OCI-LY1 (cell line): ENCODE measurements at regions not wholly inside any gene's neighbourhood (a gene's known extent, or its start where the extent isn't known, plus 50 kb on each side); places are given as distances from the start of the nearest gene placed in this dataset.
"Not testable (repeated sequence)": the region's sequence is repeated elsewhere in the genome, so short reads cannot be mapped to it uniquely, and the experiment has no call there.

ENCODE experiments used
- H2AFZ ChIP-seq: fragments of 200-600 bp; sonication (generic), shearing (Covaris generic); 2 replicates; pipeline ENCODE4 v1.6.0; 2014; ENCODE audit warnings: antibody characterized with exemption, mild to moderate bottlenecking, low read length
- H3F3A ChIP-seq: fragments of 200-600 bp; sonication (generic), shearing (Covaris generic); 2 replicates; pipeline ENCODE4 v1.6.0; 2014; ENCODE audit warnings: mild to moderate bottlenecking, antibody characterized with exemption, low read length, moderate library complexity; ENCODE audit not compliant: insufficient read depth
- H3K27ac ChIP-seq: fragments of 200-600 bp; sonication (generic); 2 replicates; pipeline ENCODE4 v1.5.1; 2014; ENCODE audit warnings: low read length, mixed run types, mild to moderate bottlenecking, low read depth; ENCODE audit not compliant: poor library complexity, severe bottlenecking
- H3K27me3 ChIP-seq: fragments of 200-600 bp; sonication (generic); 2 replicates; pipeline ENCODE4 v1.6.0; 2014; ENCODE audit warnings: antibody characterized with exemption, mild to moderate bottlenecking, low read length, moderate library complexity; ENCODE audit not compliant: insufficient read depth
- H3K36me3 ChIP-seq: fragments of 200-600 bp; sonication (generic); 2 replicates; pipeline ENCODE4 v1.6.1; 2014; ENCODE audit warnings: mild to moderate bottlenecking, antibody characterized with exemption, low read length, moderate library complexity, mixed read lengths; ENCODE audit not compliant: insufficient read depth
- H3K4me1 ChIP-seq: fragments of 200-600 bp; sonication (generic); 2 replicates; pipeline ENCODE4 v1.5.1; 2014; ENCODE audit warnings: mild to moderate bottlenecking, low read length, moderate library complexity; ENCODE audit not compliant: insufficient read depth, severe bottlenecking
- H3K4me2 ChIP-seq: fragments of 200-600 bp; sonication (generic), shearing (Covaris generic); 2 replicates; pipeline ENCODE4 v1.6.1; 2014; ENCODE audit warnings: low read length
- H3K4me3 ChIP-seq: fragments of 200-600 bp; sonication (generic); 2 replicates; pipeline ENCODE4 v1.5.1; 2014; ENCODE audit warnings: low read length, low read depth, mild to moderate bottlenecking, mixed read lengths; ENCODE audit not compliant: poor library complexity, severe bottlenecking
- H3K79me2 ChIP-seq: fragments of 200-600 bp; shearing (Covaris generic); 2 replicates; pipeline ENCODE4 v1.6.1; 2016; ENCODE audit warnings: mixed run types, low read length, mixed read lengths; ENCODE audit not compliant: insufficient read depth
- H3K9ac ChIP-seq: fragments of 200-600 bp; sonication (generic), shearing (Covaris generic); 2 replicates; pipeline ENCODE4 v1.6.1; 2014; ENCODE audit warnings: mild to moderate bottlenecking, low read length, mixed read lengths
- H3K9me2 ChIP-seq: fragments of 200-600 bp; sonication (generic), shearing (Covaris generic); 2 replicates; pipeline ENCODE4 v1.6.1; 2014; ENCODE audit warnings: low read depth, mild to moderate bottlenecking, low read length, mixed read lengths
- H3K9me3 ChIP-seq: fragments of 200-600 bp; shearing (Covaris generic); 2 replicates; pipeline ENCODE4 v1.6.1; 2014; ENCODE audit warnings: low read length, mixed read lengths
- H4K20me1 ChIP-seq: fragments of 200-600 bp; sonication (generic), shearing (Covaris generic); 2 replicates; pipeline ENCODE4 v1.6.0; 2016; ENCODE audit warnings: mild to moderate bottlenecking, low read length; ENCODE audit not compliant: insufficient read depth
- CTCF ChIP-seq: fragments of 200-600 bp; sonication (generic), shearing (Covaris generic); IDR thresholded peaks from 2 replicates; pipeline ENCODE4 v1.5.1; 2017; ENCODE audit warnings: mild to moderate bottlenecking, antibody characterized with exemption, low read length, moderate library complexity, mixed read lengths
- EZH2 ChIP-seq: fragments of 200-600 bp; sonication (generic), shearing (Covaris generic); IDR thresholded peaks from 2 replicates; pipeline ENCODE4 v1.8.0; 2017; ENCODE audit warnings: borderline replicate concordance, mixed run types, mild to moderate bottlenecking, antibody characterized with exemption, low read length, moderate library complexity, mixed read lengths

GRCh38 chrX:980587-981235, 231.7 kb downstream of the CRLF2 start:
- H3K79me2 ChIP-seq = no peaks in the 10 kb centered on the region
- no peak overlapping the region for H3K9ac ChIP-seq
- H3K4me1 ChIP-seq = no peaks in the 10 kb centered on the region
- no peaks in the 10 kb centered on the region for H3K27me3 ChIP-seq
- H3K27ac ChIP-seq = no peak overlapping the region
- H4K20me1 ChIP-seq = no peaks in the 10 kb centered on the region
- H2AFZ ChIP-seq = no peak overlapping the region
- H3K9me3 ChIP-seq = no peaks in the 10 kb centered on the region
- H3K4me2 ChIP-seq = no peak overlapping the region
- no peaks in the 10 kb centered on the region for H3K9me2 ChIP-seq
- no peak overlapping the region for H3K4me3 ChIP-seq
- no peaks in the 10 kb centered on the region for H3K36me3 ChIP-seq
- H3F3A ChIP-seq = no peaks in the 10 kb centered on the region
- no peak for TF ChIP-seq EZH2
- TF ChIP-seq CTCF = no peak

GRCh38 chrX:979127-979526, 233.3 kb downstream of the CRLF2 start:
- H2AFZ ChIP-seq, H3K9me2 ChIP-seq, H3F3A ChIP-seq, H3K4me3 ChIP-seq, H3K4me2 ChIP-seq, H3K27ac ChIP-seq, H3K36me3 ChIP-seq, H3K9ac ChIP-seq, H3K4me1 ChIP-seq, H3K9me3 ChIP-seq, H3K27me3 ChIP-seq, H3K79me2 ChIP-seq, H4K20me1 ChIP-seq: not testable (repeated sequence)

GRCh38 chrX:973010-973632, 239.3 kb downstream of the CRLF2 start:
- Histone ChIP-seq H3K27ac (no peak overlapping the region), H3K9me2 (no peaks in the 10 kb centered on the region), H3K4me3 (no peak overlapping the region), H2AFZ (no peak overlapping the region), H3F3A (no peaks in the 10 kb centered on the region), H3K36me3 (no peaks in the 10 kb centered on the region), H3K79me2 (no peaks in the 10 kb centered on the region), H3K9ac (no peak overlapping the region), H3K27me3 (no peaks in the 10 kb centered on the region), H3K4me2 (no peak overlapping the region), H3K9me3 (no peaks in the 10 kb centered on the region), H3K4me1 (no peaks in the 10 kb centered on the region), H4K20me1 (no peaks in the 10 kb centered on the region)
- TF ChIP-seq CTCF (no peak), EZH2 (no peak)
